Natural killer cell treated with Interleukin-12 subunit alpha and Interleukin-12 subunit beta and Interleukin-15 and Interleukin-18, amount 100 ng/mL, for 72 hours (primary cell): ENCODE measurements at regions not wholly inside any gene's neighbourhood (a gene's known extent, or its start where the extent isn't known, plus 50 kb on each side); places are given as distances from the start of the nearest gene placed in this dataset.
"Not testable (repeated sequence)": the region's sequence is repeated elsewhere in the genome, so short reads cannot be mapped to it uniquely, and the experiment has no call there.

ENCODE experiments used
- ATAC-seq, 2 donors: fragments of 150-1000 bp; cut with Tn5 transposase in 1 of 2; sonication (Bioruptor Pico), chemical (Tn5 transposase) in 1 of 2; 2 replicates each; pipeline ENCODE4 v1.10.0; 2021
- DNase-seq: peaks from one replicate; pipeline ENCODE4 v3.0.0; 2022; ENCODE audit warnings: low spot score
- H3K27ac Mint-ChIP-seq, 2 donors: 1 replicate in 1 of 2; 2 replicates in 1 of 2; pipeline ENCODE4 v1.8.0; 2022; ENCODE audit warnings: mixed read lengths in 2 of 2, mild to moderate bottlenecking in 1 of 2, moderate library complexity in 1 of 2
- H3K27me3 Mint-ChIP-seq, 2 donors: 1 replicate in 1 of 2; 2 replicates in 1 of 2; pipeline ENCODE4 v1.8.0; 2022; ENCODE audit warnings: mixed read lengths in 2 of 2
- H3K36me3 Mint-ChIP-seq: one replicate; pipeline ENCODE4 v1.8.0; 2022; ENCODE audit warnings: mixed read lengths
- H3K4me1 Mint-ChIP-seq, 2 donors: 1 replicate in 1 of 2; 2 replicates in 1 of 2; pipeline ENCODE4 v1.8.0; 2022; ENCODE audit warnings: low read depth in 2 of 2, mixed read lengths in 2 of 2, mild to moderate bottlenecking in 1 of 2
- H3K4me3 Mint-ChIP-seq: one replicate; pipeline ENCODE4 v1.8.0; 2022; ENCODE audit warnings: mixed read lengths
- H3K9me3 Mint-ChIP-seq: 2 replicates; pipeline ENCODE4 v1.8.0; 2022; ENCODE audit warnings: mixed read lengths

GRCh38 chr4:102397056-102397455, 51.8 kb upstream of the SLC39A8 start:
- H3K27me3 Mint-ChIP-seq, H3K9me3 Mint-ChIP-seq, H3K4me1 Mint-ChIP-seq, DNase-seq, H3K36me3 Mint-ChIP-seq, ATAC-seq, H3K27ac Mint-ChIP-seq, H3K4me3 Mint-ChIP-seq: not testable (repeated sequence)

GRCh38 chr4:102399021-102399420, 53.7 kb upstream of the SLC39A8 start:
- no peak for DNase-seq
- Mint-ChIP-seq H3K27ac (no peak overlapping the region), H3K4me1 (no peaks in the 10 kb centered on the region), H3K27me3 (peaks cover 0 to 3% of the 10 kb centered on the region in 2 donors), H3K36me3 (no peaks in the 10 kb centered on the region), H3K4me3 (no peak overlapping the region), H3K9me3 (no peaks in the 10 kb centered on the region)
- ATAC-seq = no peak

- Mint-ChIP-seq H3K27ac (no peak overlapping the region), H3K4me1 (no peaks in the 10 kb centered on the region), H3K9me3 (no peaks in the 10 kb centered on the region), H3K36me3 (no peaks in the 10 kb centered on the region), H3K4me3 (no peak overlapping the region), H3K27me3 (peaks cover 0 to 3% of the 10 kb centered on the region in 2 donors)
- DNase-seq (no peak), ATAC-seq (no peak)
Observed at GRCh38 chr4:102400898-102401297, 55.6 kb upstream of the SLC39A8 start.

GRCh38 chr4:102402223-102402622, 56.9 kb upstream of the SLC39A8 start:
- Mint-ChIP-seq H3K36me3 (no peaks in the 10 kb centered on the region), H3K27ac (no peak overlapping the region), H3K4me3 (no peak overlapping the region), H3K9me3 (no peaks in the 10 kb centered on the region), H3K4me1 (no peaks in the 10 kb centered on the region), H3K27me3 (no peaks in the 10 kb centered on the region)
- no peak for ATAC-seq
- no peak for DNase-seq

GRCh38 chr4:102403116-102403515, 57.8 kb upstream of the SLC39A8 start:
- Mint-ChIP-seq H3K4me1 (no peaks in the 10 kb centered on the region), H3K27ac (no peak overlapping the region), H3K4me3 (no peak overlapping the region), H3K36me3 (no peaks in the 10 kb centered on the region), H3K9me3 (no peaks in the 10 kb centered on the region), H3K27me3 (no peaks in the 10 kb centered on the region)
- DNase-seq (no peak), ATAC-seq (no peak)

GRCh38 chr4:102404431-102404969, 59.2 kb upstream of the SLC39A8 start:
- Mint-ChIP-seq H3K36me3 (no peaks in the 10 kb centered on the region), H3K27ac (no peak overlapping the region), H3K4me1 (no peaks in the 10 kb centered on the region), H3K9me3 (no peaks in the 10 kb centered on the region), H3K4me3 (no peak overlapping the region), H3K27me3 (no peaks in the 10 kb centered on the region)
- no peak for ATAC-seq
- DNase-seq = no peak

- Mint-ChIP-seq H3K4me3 (no peak overlapping the region), H3K27me3 (no peaks in the 10 kb centered on the region), H3K36me3 (no peaks in the 10 kb centered on the region), H3K9me3 (no peaks in the 10 kb centered on the region), H3K27ac (no peak overlapping the region), H3K4me1 (no peaks in the 10 kb centered on the region)
- DNase-seq = no peak
- no peak for ATAC-seq
Observed at GRCh38 chr4:102405821-102406401, 60.6 kb upstream of the SLC39A8 start.

GRCh38 chr4:102410884-102411283, 65.6 kb upstream of the SLC39A8 start:
- ATAC-seq, H3K9me3 Mint-ChIP-seq: not testable (repeated sequence)

GRCh38 chr4:102411408-102411807, 66.1 kb upstream of the SLC39A8 start:
- H3K36me3 Mint-ChIP-seq = no peaks in the 10 kb centered on the region
- no peaks in the 10 kb centered on the region for H3K9me3 Mint-ChIP-seq

More at GRCh38 chr4:102410884-102411283, 65.6 kb upstream of the SLC39A8 start:
- H3K36me3 Mint-ChIP-seq, H3K27ac Mint-ChIP-seq, H3K27me3 Mint-ChIP-seq, H3K4me3 Mint-ChIP-seq, DNase-seq, H3K4me1 Mint-ChIP-seq: not testable (repeated sequence)

GRCh38 chr4:102416765-102417164, 71.5 kb upstream of the SLC39A8 start:
- no peak for ATAC-seq
- no peaks in the 10 kb centered on the region for H3K9me3 Mint-ChIP-seq
- H3K4me3 Mint-ChIP-seq = no peak overlapping the region
- no peaks in the 10 kb centered on the region for H3K27me3 Mint-ChIP-seq
- no peaks in the 10 kb centered on the region for H3K4me1 Mint-ChIP-seq
- no peak overlapping the region for H3K27ac Mint-ChIP-seq
- no peak for DNase-seq
- H3K36me3 Mint-ChIP-seq = no peaks in the 10 kb centered on the region

More at GRCh38 chr4:102411408-102411807, 66.1 kb upstream of the SLC39A8 start:
- Mint-ChIP-seq H3K27ac (no peak overlapping the region), H3K4me3 (no peak overlapping the region), H3K27me3 (no peaks in the 10 kb centered on the region), H3K4me1 (no peaks in the 10 kb centered on the region)
- no peak for DNase-seq
- ATAC-seq = no peak

GRCh38 chr4:102420563-102421398, 75.5 kb upstream of the SLC39A8 start:
- no peaks in the 10 kb centered on the region for H3K9me3 Mint-ChIP-seq
- DNase-seq (no peak), ATAC-seq (no peak)
- no peak overlapping the region for H3K4me3 Mint-ChIP-seq
- no peaks in the 10 kb centered on the region for H3K4me1 Mint-ChIP-seq
- H3K36me3 Mint-ChIP-seq = no peaks in the 10 kb centered on the region
- H3K27ac Mint-ChIP-seq = no peak overlapping the region
- H3K27me3 Mint-ChIP-seq = no peaks in the 10 kb centered on the region

GRCh38 chr4:102422843-102423242, 77.6 kb upstream of the SLC39A8 start:
- H3K4me1 Mint-ChIP-seq = no peaks in the 10 kb centered on the region
- no peaks in the 10 kb centered on the region for H3K9me3 Mint-ChIP-seq
- no peak for DNase-seq
- H3K4me3 Mint-ChIP-seq = no peak overlapping the region
- no peak overlapping the region for H3K27ac Mint-ChIP-seq
- no peaks in the 10 kb centered on the region for H3K36me3 Mint-ChIP-seq
- H3K27me3 Mint-ChIP-seq = no peaks in the 10 kb centered on the region
- no peak for ATAC-seq

GRCh38 chr4:102423375-102423774, 77.8 kb upstream of the NFKB1 start:
- Mint-ChIP-seq H3K4me1 (no peaks in the 10 kb centered on the region), H3K27ac (no peak overlapping the region), H3K4me3 (no peak overlapping the region), H3K9me3 (no peaks in the 10 kb centered on the region), H3K27me3 (no peaks in the 10 kb centered on the region), H3K36me3 (no peaks in the 10 kb centered on the region)
- DNase-seq (no peak), ATAC-seq (no peak)

- H3K36me3 Mint-ChIP-seq = no peaks in the 10 kb centered on the region
- no peak for DNase-seq
- H3K27ac Mint-ChIP-seq = no peak overlapping the region
- no peaks in the 10 kb centered on the region for H3K9me3 Mint-ChIP-seq
- peaks cover 5% of the 10 kb centered on the region in 2 donors for H3K4me1 Mint-ChIP-seq
- H3K27me3 Mint-ChIP-seq = no peaks in the 10 kb centered on the region
- ATAC-seq = no peak
- no peak overlapping the region for H3K4me3 Mint-ChIP-seq
Observed at GRCh38 chr4:102427371-102427998, 73.7 kb upstream of the NFKB1 start.
